ENCODE measurements at regions not wholly inside any gene's neighbourhood (a gene's known extent, or its start where the extent isn't known, plus 50 kb on each side); places are given as distances from the start of the nearest gene placed in this dataset.
"Not testable (repeated sequence)": the region's sequence is repeated elsewhere in the genome, so short reads cannot be mapped to it uniquely, and the experiment has no call there.

DNA sequence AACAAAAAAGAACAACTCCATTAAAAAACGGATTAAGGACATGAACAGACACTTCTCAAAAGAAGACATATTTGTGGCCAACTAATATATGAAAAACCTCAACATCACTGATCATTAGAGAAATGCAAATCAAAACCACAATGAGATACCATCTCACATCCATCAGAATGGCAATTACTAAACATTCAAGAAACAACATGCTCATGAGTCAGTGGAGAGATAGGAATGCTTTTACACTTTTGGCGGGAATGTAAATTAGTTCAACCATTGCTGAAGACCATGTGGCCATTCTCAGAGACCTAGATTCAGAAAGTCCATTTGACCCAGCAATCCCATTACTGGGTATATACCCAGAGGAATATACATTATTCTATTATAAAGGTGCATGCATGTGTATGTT, 1442.6 kb upstream of the B3GALT2 start:
- no TSS peak for BruUV-seq (replicated peaks)
- no peaks in the 10 kb centered on the region for H3K4me1 ChIP-seq
- intact Hi-C loops (cut with micrococcal nuclease; ENCODE audit: unreplicated experiment): no loop called here
- ChIA-PET POLR2A (no interaction called here), CTCF (no interaction called here)
- H3K4me3 ChIP-seq (ENCODE audit: low read depth, low read length): no peak overlapping the region
- Mint-ChIP-seq H3K36me3 (ENCODE audit: insufficient read depth, unreplicated experiment) (no peaks in the 10 kb centered on the region), H3K27ac (ENCODE audit: unreplicated experiment) (no peak overlapping the region), H3K27me3 (ENCODE audit: insufficient read depth, unreplicated experiment) (no peaks in the 10 kb centered on the region), H3K9me3 (ENCODE audit: unreplicated experiment) (peaks cover 9% of the 10 kb centered on the region), H3K4me1 (ENCODE audit: low read depth, unreplicated experiment) (no peaks in the 10 kb centered on the region), H3K4me3 (ENCODE audit: unreplicated experiment) (no peak overlapping the region)
- DNase-seq: no peak
- H3K36me3 ChIP-seq (ENCODE audit: control insufficient read depth, insufficient read depth, low read length): no peaks in the 10 kb centered on the region
- TF ChIP-seq, protein P1, sequence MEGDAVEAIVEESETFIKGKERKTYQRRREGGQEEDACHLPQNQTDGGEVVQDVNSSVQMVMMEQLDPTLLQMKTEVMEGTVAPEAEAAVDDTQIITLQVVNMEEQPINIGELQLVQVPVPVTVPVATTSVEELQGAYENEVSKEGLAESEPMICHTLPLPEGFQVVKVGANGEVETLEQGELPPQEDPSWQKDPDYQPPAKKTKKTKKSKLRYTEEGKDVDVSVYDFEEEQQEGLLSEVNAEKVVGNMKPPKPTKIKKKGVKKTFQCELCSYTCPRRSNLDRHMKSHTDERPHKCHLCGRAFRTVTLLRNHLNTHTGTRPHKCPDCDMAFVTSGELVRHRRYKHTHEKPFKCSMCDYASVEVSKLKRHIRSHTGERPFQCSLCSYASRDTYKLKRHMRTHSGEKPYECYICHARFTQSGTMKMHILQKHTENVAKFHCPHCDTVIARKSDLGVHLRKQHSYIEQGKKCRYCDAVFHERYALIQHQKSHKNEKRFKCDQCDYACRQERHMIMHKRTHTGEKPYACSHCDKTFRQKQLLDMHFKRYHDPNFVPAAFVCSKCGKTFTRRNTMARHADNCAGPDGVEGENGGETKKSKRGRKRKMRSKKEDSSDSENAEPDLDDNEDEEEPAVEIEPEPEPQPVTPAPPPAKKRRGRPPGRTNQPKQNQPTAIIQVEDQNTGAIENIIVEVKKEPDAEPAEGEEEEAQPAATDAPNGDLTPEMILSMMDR (IDR thresholded peaks at IDR 0.05; ENCODE audit: insufficient read depth in 1 of 2, low read depth in 1 of 2, low read length in 1 of 2, severe bottlenecking in 1 of 2, unreplicated experiment in 1 of 2): no peak
- H3K9me3 ChIP-seq: 0 out of 2 replicates have a peak, but pooled peaks cover 5% of the 10 kb centered on the region
- no peaks in the 10 kb centered on the region for H3K27me3 ChIP-seq (replicated peaks; ENCODE audit: control insufficient read depth, insufficient read depth, low read length)

DNA sequence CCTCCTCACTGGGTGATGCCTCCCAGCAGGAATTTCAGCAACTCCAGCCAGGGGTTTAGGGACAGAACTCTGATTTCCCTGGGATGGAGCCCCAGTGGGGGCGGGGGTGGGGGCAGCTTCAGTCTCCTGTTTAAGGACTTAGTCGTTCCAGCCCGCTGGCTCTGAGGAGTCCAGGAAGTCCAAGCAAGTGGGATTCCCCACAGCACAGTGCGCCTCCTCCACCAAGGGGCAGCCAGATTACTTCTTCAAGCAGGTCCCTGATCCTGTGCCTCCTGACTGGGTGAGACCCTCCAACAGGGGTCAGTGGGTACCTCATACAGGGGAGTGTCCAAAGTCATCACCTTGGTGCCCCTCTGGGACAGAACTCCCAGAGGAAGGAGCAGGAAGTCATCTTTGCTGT, 1438.4 kb upstream of the B3GALT2 start:
- no peak for DNase-seq
- H3K27ac Mint-ChIP-seq (ENCODE audit: unreplicated experiment): no peak overlapping the region
- ChIA-PET CTCF (no interaction called here), POLR2A (no interaction called here)
- Histone ChIP-seq H3K9me3 (0 out of 2 replicates have a peak, but pooled peaks cover 5% of the 10 kb centered on the region), H3K4me3 (ENCODE audit: low read depth, low read length) (no peak overlapping the region), H3K36me3 (ENCODE audit: control insufficient read depth, insufficient read depth, low read length) (no peaks in the 10 kb centered on the region), H3K27me3 (replicated peaks; ENCODE audit: control insufficient read depth, insufficient read depth, low read length) (no peaks in the 10 kb centered on the region), H3K4me1 (no peaks in the 10 kb centered on the region)
- H3K9me3 Mint-ChIP-seq (ENCODE audit: unreplicated experiment): peaks cover 9% of the 10 kb centered on the region
- no peaks in the 10 kb centered on the region for H3K27me3 Mint-ChIP-seq (ENCODE audit: insufficient read depth, unreplicated experiment)
- no peak overlapping the region for H3K4me3 Mint-ChIP-seq (ENCODE audit: unreplicated experiment)
- intact Hi-C loops (cut with micrococcal nuclease; ENCODE audit: unreplicated experiment): no loop called here
- H3K36me3 Mint-ChIP-seq (ENCODE audit: insufficient read depth, unreplicated experiment): no peaks in the 10 kb centered on the region
- TF ChIP-seq, protein P1 (IDR thresholded peaks at IDR 0.05; ENCODE audit: insufficient read depth in 1 of 2, low read depth in 1 of 2, low read length in 1 of 2, severe bottlenecking in 1 of 2, unreplicated experiment in 1 of 2): no peak
- no peaks in the 10 kb centered on the region for H3K4me1 Mint-ChIP-seq (ENCODE audit: low read depth, unreplicated experiment)
- no TSS peak for BruUV-seq (replicated peaks)

DNA sequence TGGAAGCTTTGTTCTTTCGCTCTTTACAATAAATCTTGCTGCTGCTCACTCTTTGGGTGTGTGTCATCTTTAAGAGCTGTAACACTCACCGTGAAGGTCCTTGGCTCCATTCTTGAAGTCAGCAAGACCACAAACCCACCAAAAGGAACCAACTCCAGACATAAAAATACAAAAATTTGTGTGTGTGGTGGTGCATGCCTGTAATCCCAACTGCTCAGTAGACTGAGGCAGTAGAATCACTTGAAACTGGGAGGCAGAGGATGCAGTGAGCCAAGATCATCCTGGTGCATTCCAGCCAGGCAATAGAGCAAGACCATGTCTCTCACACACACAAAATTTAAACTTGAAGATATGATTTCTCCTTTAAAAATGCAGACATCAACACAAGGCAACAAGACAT, 1431.7 kb upstream of the B3GALT2 start:
- Mint-ChIP-seq H3K4me1 (ENCODE audit: low read depth, unreplicated experiment) (no peaks in the 10 kb centered on the region), H3K9me3 (ENCODE audit: unreplicated experiment) (no peaks in the 10 kb centered on the region), H3K36me3 (ENCODE audit: insufficient read depth, unreplicated experiment) (no peaks in the 10 kb centered on the region), H3K27ac (ENCODE audit: unreplicated experiment) (no peak overlapping the region), H3K4me3 (ENCODE audit: unreplicated experiment) (no peak overlapping the region), H3K27me3 (ENCODE audit: insufficient read depth, unreplicated experiment) (no peaks in the 10 kb centered on the region)
- H3K4me1 ChIP-seq: no peaks in the 10 kb centered on the region
- DNase-seq: no peak
- no peaks in the 10 kb centered on the region for H3K36me3 ChIP-seq (ENCODE audit: control insufficient read depth, insufficient read depth, low read length)
- H3K4me3 ChIP-seq (ENCODE audit: low read depth, low read length): no peak overlapping the region
- no TSS peak for BruUV-seq (replicated peaks)
- no peaks in the 10 kb centered on the region for H3K9me3 ChIP-seq
- no peaks in the 10 kb centered on the region for H3K27me3 ChIP-seq (replicated peaks; ENCODE audit: control insufficient read depth, insufficient read depth, low read length)
- POLR2A ChIA-PET: no interaction called here
- TF ChIP-seq, protein P1 (IDR thresholded peaks at IDR 0.05; ENCODE audit: insufficient read depth in 1 of 2, low read depth in 1 of 2, low read length in 1 of 2, severe bottlenecking in 1 of 2, unreplicated experiment in 1 of 2): no peak
- intact Hi-C loops (cut with micrococcal nuclease; ENCODE audit: unreplicated experiment): no loop called here
- CTCF ChIA-PET: no interaction called here

DNA sequence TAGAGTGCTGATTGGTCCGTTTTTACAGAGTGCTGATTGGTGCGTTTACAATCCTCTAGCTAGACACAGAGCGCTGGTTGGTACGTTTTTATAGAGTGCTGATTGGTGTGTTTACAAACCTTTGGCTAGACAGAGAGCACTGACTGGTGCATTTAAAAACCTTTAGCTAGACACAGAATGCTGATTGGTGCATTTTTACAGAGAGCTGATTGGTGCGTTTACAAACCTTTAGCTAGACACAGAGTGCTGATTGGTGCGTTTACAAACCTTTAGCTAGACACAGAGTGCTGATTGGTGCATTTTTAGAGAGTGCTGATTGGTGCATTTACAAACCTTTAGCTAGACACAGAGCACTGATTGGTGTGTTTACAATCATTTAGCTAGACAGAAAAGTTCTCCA, 1430.9 kb upstream of the B3GALT2 start:
- H3K27me3 Mint-ChIP-seq (ENCODE audit: insufficient read depth, unreplicated experiment); H3K4me3 Mint-ChIP-seq (ENCODE audit: unreplicated experiment); H3K4me1 ChIP-seq; intact Hi-C loops (cut with micrococcal nuclease; ENCODE audit: unreplicated experiment); H3K4me1 Mint-ChIP-seq (ENCODE audit: low read depth, unreplicated experiment); CTCF ChIA-PET; DNase-seq; H3K27ac Mint-ChIP-seq (ENCODE audit: unreplicated experiment); H3K36me3 ChIP-seq (ENCODE audit: control insufficient read depth, insufficient read depth, low read length); H3K36me3 Mint-ChIP-seq (ENCODE audit: insufficient read depth, unreplicated experiment); H3K9me3 ChIP-seq; BruUV-seq (replicated peaks); H3K27me3 ChIP-seq (replicated peaks; ENCODE audit: control insufficient read depth, insufficient read depth, low read length); H3K4me3 ChIP-seq (ENCODE audit: low read depth, low read length); H3K9me3 Mint-ChIP-seq (ENCODE audit: unreplicated experiment); POLR2A ChIA-PET: not testable (repeated sequence)
